HS-5 (cell line): ENCODE measurements at regions not wholly inside any gene's neighbourhood (a gene's known extent, or its start where the extent isn't known, plus 50 kb on each side); places are given as distances from the start of the nearest gene placed in this dataset.
"Not testable (repeated sequence)": the region's sequence is repeated elsewhere in the genome, so short reads cannot be mapped to it uniquely, and the experiment has no call there.

Experiments
- DNase-seq: peaks from one replicate; pipeline ENCODE4 v3.0.0-alpha.2; 2012; ENCODE audit warnings: low read depth

DNA sequence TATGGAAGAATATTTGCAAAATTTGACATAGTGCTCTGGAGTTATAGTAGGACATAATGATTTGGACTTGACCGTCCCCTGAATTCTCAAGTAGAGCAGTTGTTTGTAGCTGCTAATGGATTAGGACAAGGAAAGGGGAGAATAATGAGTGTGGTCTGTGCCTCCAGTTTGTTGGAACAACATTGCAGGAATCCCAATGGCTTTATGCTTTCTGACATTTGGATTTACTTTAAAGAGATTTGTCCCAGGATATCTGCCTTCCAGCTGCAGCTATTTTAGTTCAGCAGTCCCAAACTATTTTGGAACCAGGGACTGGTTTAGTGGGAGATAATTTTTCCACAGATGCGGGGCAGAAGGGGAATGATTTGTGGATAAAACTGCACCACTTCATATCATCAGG, 648.2 kb downstream of the SLCO4C1 start:
- DNase-seq, result no peak

DNA sequence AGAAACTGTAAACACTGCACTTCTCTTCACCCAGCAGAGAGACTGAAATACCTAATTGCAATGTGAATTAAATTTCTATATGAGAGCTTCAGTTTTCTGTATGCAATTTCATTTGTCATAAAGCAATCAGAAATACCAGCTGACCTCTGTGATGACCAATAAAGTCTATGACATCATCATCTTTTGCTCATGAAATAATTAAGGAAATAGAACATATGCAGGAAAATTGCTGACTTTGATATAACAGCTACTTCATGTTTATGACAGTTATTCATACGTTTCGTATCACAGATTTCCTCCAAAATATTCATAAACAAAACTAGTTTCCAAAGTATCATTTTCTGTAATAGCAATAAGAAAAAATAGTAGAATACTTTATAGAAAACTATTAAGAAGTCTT, 652.3 kb downstream of the SLCO4C1 start:
- no peak for DNase-seq

DNA sequence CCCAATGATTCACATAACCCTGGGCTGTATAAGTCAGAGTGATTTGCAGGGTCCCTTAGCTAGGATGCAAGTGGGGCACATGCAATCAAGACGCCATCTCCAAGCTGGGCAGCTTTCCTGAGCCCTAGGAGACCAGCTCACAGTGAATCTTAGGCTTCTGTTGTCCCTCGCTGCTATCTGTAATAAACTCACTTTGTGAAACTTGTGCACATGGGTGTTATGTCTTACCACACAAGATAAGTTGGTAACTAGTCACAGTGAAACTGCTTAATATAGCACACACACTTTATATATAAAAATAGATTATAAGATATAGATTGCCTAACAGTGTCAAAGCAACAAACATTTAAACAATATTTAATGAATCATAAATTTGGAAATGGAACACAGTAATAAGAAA, 658.5 kb downstream of the SLCO4C1 start:
- no peak for DNase-seq

DNA sequence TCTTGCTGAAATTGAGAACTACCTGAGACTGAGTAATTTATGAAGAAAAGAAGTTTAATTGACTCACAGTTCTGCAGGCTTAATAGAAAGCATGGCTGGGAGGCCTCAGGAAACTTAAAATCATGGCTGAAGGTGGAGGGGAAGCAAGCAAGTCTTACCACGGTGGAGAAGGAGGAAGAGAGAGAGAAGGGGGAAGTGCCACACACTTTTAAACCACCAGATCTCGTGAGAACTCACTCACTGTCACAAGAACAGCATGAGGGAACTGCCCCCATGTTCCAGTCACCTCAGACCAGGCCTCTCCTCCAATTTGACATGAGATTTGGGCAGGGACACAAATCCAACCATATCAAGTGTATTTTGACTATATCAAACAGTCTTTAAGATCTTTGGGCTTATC, 668.3 kb downstream of the SLCO4C1 start:
- not testable (repeated sequence) for DNase-seq

DNA sequence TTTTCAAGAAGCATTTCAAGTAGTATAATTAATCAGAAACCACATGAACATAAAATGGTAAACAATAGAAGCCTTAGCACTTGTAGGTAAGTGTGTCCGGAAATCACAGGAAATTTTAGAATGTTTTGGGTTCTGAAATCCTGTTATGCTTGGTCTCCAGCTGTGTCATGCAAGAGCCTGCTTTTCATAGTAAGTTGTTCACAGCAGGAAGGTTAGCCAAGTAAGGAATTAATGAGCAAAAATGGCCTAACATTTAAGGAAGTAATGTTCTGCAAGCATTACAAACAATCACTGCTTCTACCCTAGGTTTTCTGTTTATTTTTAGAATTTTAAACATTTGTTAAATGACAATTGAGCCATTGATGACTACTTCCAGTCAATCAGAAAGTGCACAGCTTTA, 669.5 kb downstream of the SLCO4C1 start:
- DNase-seq, result no peak

DNA sequence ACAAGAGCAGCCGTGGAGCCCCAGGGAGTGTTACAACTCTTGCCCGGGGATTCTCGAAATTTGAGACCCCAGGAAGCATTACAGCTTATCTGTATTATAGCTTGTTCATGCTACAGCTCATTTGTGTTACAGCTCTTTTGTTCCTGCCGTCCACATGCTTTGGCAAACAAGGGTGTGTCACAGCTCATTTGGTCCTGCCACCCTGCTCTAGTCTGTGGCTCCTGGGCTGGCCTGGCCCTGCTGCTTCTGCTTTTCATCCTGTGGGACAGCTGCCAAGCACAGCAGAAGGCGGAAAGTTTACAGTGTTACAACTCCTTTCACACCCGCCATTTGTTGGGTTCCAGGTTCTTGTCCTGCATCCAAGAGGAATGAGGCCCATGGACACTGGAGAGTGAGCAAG, 685.0 kb downstream of the SLCO4C1 start:
- DNase-seq, result no peak

DNA sequence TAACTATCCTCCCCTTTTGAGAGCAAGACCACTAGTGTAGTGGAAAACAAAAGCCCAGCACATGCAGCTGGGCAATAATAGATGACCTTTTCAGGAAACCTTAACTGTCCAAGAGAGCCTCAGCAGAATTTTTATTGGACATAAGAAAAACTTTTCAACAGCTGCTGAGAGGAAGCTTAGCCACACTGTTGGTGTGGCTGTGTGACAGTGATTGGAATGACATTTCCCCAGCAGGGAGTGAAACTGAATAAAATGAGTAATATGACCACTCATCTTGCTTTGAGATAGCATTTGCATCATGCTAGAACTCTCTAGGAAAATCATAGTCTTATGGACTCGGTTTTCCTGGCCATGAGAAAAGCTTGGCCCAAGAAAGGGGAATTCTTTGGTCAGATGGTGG, 687.8 kb downstream of the SLCO4C1 start:
- DNase-seq, result no peak

DNA sequence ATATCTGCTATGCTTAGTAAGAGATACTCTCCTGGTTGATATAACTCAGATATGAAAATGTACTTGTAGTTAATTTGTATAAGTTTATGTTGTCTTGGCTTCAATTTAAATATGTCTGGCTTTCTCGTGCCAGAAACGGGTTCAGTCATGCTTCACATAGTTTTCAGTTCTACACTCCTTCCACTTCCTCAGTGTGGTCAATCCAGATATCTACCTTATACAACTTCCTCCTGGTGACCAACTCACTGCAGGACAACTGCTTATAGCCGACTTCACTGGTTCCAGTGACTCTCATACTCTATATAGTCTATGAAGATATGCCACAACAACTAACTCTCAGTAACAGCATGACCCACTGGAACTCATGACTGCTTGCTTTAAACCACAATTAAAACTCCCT, 690.4 kb downstream of the SLCO4C1 start:
- no peak for DNase-seq

DNA sequence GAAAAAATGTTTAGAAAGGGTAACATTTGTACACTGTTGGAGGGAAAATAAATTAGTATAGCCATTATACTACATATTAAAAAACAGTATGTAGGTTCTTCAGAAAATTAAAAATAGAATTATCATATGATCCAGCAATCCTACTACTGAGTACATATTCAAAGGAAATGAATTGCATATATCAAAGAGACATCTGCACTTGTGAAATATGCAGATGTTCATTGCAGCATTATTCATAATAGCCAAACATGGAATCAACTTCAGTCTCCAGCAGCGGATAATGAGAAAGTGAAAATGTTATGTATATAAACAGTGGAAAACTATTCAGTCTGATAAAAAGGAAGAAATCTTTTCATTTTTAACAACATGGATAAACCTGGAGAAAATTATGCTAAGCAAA, 695.5 kb downstream of the SLCO4C1 start:
- DNase-seq, result no peak

DNA sequence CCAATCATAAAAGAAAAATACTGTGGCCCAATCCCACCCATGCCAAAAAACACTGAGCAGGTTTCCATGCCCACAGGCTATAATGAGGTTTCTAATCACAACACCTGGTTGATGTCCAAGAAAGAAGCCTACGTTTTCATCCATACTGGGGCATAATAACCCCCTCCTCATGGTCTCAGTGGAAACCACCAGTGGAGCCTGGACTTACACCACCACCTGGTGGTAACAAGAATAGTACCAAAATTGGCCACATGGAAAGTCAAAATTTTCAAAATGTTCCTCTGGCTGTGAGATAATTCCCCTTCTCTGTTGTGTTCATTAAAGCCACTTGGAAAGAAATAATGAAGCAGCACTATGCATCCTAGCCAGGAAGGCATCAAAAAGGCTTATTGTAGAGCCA, 687.3 kb upstream of the ST8SIA4 start:
- no peak for DNase-seq

DNA sequence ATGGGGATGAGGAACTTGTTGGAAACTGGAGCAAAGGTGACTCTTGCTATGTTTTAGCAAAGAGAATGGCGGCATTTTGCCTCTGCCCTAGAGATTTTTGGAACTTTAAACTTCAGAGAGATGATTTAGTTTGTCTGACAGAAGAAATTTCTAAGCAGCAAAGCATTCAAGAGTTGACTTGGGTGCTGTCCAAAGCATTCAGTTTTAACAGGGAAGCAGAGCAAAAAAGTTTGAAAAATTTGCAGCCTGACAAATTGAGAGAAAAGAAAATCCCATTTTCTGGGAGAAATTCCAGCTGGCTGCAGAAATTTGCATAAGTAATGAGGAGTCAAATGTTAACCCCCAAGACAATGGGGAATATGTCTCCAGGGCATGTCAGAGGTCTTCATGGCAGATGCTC, 682.3 kb upstream of the ST8SIA4 start:
- DNase-seq, result no peak

DNA sequence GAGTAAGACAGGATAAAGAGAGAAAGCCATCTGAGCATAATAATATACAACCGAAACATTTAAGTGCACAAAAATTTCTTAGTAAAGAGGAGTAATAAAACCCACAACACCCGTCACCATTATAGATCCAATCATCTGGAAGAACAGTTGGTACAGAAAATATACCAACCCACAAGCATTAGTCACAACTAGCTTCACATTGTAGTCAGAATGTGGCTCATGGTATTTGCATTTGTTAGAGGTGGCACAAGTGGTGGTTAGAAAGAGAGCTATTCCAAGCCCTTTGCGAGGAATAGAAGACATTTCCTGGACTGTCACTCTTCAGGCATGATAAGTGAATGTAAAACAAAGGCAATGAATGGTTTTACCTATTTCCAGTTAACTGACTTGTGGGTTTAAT, 677.5 kb upstream of the ST8SIA4 start:
- peak; percentile 48 for DNase-seq

DNA sequence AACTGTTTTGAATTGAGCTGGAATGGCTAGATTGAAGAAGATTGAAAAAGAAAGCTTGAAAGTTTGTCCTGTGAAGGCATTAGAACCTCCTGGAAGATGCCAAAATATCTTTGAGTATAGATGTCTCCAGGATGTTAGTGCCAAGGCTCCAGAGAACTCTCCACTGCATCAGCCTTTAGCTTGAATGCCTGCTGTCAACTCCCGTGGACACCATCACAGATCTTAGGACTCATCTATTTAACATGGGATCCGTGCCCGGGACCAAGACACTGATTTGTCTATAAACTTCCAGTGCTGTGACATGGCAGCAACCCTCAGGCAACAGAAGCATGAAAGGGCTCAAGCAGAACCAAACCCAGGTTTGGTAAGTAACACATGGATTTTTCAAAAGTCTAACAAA, 670.9 kb upstream of the ST8SIA4 start:
- no peak for DNase-seq

DNA sequence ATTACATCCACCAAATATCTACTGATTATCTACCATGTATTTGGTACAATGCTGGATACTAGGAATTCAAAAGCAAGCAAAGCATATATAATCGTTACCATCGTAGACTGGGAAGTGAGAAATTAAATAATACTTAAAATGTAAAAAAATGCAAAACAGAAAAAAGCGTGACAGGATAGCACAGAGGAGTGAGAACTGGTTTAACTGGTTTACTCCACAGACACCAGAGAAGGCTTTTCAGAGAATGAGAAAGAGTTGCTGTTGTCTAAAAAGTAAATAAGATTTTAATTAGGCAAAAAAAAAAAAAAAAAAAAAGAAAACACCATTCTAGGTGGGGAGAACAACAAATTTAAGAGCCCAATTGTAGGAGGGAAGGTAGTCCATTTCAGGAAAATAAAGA, 657.9 kb upstream of the ST8SIA4 start:
- DNase-seq, result no peak

DNA sequence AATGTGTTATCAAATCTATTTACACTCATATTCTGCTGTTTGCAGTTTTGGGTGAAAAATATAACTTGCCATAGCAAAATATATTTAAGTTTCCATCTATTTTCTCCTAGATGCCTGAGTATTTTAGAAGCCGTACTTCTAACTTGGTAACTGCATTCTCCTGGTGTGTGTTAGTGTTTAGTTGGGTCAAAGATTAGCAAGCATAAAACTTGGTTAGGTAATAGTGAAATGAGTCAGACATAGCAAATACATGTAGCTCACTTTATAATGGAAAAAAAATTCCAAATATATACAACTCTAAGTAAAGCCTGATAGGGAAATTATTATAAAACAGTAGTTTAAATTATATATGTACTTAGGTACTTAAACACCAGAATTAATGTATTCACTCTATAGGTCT, 640.7 kb upstream of the ST8SIA4 start:
- no peak for DNase-seq

DNA sequence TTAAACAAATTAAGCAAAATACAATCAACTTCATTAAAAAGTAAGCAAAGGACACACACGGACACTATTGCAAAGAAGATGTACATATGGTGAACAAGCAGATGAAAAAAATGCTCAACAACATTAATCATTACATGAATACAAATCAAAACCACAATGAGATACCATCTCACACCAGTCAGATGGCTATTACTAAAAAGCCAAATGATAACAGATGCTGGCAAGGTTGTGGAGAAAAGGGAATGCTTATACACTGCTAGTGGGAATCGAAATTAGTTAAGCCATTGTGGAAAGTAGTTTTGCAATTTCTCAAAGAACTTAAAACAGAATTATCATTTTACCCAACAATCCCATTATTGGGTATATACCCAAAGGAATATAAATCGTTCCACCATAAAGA, 636.2 kb upstream of the ST8SIA4 start:
- no peak for DNase-seq

DNA sequence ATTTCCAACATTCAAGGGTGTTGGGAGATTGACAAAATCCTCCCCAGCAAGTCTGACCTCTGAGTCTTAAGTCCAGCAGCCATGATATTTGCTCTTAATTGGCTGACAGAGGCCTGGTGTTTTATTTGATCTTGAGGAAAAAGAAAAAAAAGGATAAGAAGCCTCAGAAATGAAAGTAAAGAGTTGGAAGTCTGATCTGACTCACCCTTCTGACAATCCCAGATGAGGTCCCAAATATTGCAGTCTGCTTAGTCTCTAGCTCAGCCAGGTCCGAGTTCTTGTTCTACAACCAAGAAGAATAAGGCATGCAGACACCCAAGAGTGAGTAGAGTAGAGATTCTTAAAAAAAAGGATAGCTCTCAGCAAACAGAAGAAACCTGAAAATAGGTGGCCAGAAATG, 632.5 kb upstream of the ST8SIA4 start:
- DNase-seq, result no peak

DNA sequence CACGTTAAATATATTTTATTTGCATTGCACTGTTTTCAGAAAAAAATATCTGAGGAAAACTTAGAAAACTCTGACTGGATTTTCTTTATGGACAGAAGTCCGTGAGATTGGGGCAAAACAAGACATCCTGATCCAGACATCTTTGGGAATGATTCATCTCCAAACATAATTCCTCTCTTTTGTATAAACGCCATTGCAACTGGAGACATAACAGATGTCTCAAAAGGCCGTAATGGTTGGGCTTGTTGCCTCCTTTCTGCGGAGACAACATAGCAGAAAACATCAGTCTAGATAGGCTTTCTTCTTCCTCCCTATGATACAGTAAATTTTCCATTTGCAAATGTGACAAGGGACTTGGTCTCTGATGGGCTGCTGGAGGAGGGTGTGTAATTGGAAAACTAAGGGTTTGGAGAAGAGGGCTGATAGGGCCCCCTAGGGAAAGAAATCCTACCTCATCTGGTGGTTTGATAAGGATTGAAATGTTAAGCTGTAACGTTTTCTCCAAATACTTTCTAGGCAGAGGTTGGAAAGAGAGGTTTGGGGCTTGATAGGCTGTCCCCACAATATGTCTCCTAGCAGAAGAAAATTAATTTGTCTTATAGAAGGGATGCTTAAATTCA, 631.5 kb upstream of the ST8SIA4 start:
- DNase-seq, result no peak

DNA sequence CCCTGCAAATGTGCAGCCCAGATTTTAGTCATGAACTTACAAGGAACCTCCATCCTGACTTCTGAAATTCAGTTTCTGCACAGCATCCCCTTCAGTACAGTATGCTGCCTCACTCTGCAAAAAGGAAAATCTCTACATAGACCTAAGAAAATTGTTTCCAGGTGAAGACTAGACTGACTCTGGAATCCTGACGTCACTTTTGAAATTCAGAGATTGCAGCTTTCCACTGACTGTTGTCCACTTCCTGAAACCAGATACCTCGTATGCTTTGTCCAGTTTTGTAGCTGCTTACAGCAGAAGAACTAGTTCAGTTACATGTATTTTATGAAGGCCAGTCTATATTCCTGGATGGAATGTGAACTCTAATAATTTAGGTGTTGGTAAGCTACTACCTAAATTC, 629.3 kb upstream of the ST8SIA4 start:
- DNase-seq, result no peak

DNA sequence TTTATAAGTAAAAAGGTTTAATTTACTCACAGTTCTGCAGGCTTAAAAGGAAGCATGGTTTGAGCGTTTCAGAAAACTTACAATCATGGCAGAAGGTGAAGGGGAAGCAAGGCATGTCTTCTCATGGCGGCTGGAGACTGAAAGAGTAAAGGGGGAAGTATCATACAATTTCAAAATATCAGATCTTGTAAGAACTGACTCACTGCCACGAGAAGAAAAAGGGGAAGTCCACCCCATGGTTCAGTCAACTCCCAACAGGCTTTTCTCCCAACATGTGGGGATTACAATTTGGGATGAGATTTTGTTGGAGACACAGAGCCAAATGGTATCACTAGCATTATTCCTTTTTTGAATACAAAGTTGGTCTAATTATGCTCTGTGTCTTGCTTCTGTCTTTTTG, 627.9 kb upstream of the ST8SIA4 start:
- no peak for DNase-seq

DNA sequence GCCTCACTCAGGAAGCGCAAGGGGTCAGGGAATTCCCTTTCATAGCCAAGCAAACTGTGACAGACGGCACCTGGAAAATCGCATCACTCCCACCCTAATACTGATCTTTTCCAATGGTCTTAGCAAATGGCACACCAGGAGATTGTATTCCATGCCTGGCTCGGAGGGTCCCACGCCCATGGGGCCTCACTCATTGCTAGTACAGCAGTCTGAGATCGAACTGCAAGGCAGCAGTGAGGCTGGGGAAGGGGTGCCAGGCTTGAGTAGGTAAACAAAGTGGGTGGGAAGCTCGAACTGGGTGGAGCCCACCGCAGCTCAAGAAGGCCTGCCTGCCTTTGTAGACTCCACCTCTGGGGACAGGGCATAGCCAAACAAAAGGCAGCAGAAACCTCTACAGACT, 626.0 kb upstream of the ST8SIA4 start:
- DNase-seq, result not testable (repeated sequence)

DNA sequence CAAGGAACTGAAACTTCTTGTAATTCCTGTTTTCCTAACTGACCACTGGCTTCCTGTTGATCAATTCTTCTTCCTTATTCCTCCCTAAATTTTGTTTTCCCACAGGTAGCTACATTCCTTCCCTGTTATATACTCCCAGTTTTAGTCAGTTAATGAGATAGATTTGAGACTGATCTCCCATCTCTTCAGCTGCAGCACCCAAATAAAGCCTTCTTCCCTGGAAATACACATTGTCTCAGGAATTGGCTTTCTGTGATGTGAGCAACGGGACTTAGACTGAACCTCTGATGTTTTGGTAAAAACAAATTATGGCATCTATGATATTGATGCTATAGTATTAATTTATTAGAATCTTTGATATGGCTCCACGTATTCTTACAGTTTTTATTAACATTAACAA, 617.3 kb upstream of the ST8SIA4 start:
- DNase-seq, result no peak

DNA sequence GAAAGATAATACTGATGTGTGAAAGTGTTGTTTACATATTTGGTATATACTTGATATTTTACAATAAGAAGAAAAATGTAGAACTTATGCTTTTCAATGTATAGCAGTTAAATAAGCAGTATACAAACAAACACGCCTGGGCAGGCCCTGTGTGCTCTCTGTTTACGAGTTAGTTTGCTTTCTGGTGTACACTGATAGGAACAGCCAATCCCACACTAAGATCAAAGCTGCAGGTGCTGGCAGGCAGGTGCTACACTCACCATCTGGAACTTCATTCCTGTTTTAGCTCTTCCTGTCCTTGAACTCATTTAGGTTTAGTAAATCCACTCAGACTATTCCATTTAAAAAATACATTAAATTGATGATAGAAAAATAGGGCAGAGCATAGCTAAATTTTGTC, 614.7 kb upstream of the ST8SIA4 start:
- DNase-seq, result no peak

DNA sequence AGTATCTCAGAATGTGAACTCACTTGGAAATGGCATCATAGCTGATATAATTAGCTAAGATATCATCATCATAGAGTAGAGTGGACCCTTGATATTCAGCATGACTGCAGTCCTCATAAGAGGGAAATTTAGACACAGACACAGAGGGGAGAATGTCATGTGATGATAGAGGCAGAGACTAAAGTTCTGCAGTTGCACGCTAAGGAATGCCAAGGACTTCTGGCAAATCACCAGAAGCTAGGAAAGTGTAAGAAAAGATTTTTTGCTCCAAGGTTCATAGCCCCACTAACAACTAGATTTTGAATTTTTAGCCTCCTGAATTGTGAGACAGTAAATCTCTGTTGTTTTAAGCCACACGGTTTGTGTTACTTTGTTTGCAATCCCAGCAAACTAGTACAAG, 612.6 kb upstream of the ST8SIA4 start:
- DNase-seq, result no peak
